GM19438 (cell line): ENCODE measurements at regions not wholly inside any gene's neighbourhood (a gene's known extent, or its start where the extent isn't known, plus 50 kb on each side); places are given as distances from the start of the nearest gene placed in this dataset.
"Not testable (repeated sequence)": the region's sequence is repeated elsewhere in the genome, so short reads cannot be mapped to it uniquely, and the experiment has no call there.

Source experiments
- ATAC-seq: cut with Tn5 transposase; IDR thresholded peaks from one replicate; pipeline ENCODE4 v1.9.1; 2021; ENCODE audit warnings: low read depth; ENCODE audit not compliant: unreplicated experiment

DNA sequence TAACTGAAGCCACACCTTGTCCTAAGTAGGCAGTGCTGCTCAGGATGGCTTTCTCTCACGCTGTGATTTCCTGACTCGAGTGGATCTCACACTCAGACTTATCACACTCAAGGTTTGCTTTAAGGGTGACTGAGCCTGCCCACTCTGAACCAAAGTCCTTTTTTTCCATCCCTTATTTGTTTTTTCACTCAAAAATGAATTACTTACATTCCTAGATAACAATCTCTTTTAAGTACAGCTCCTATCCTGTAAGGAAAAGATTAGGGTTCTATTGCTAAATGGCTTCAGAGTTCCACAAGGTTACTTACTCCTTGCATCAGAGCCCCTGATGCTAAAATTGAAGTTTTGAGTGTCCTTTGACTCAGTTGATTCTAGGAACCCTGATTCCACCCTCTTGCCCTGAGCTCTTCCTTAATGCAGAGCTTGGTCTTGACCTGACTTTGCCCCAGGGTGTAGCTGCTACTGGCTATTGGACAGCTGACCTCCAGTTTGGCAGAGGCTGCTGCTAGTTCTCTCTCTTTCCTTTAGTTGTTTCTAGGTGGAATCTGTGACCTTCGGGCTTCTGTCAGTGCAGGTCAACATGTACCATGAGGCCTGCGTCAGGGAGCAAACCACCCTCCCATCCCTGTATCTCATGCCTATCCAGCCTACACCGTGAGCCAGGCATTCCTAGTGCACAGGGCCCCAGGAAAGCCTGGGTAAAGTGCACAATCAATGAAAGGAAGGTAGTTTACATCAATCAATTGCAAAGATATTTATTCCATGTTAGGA is 80.1 kb upstream of the CD55 start:
- ATAC-seq, result no peak

DNA sequence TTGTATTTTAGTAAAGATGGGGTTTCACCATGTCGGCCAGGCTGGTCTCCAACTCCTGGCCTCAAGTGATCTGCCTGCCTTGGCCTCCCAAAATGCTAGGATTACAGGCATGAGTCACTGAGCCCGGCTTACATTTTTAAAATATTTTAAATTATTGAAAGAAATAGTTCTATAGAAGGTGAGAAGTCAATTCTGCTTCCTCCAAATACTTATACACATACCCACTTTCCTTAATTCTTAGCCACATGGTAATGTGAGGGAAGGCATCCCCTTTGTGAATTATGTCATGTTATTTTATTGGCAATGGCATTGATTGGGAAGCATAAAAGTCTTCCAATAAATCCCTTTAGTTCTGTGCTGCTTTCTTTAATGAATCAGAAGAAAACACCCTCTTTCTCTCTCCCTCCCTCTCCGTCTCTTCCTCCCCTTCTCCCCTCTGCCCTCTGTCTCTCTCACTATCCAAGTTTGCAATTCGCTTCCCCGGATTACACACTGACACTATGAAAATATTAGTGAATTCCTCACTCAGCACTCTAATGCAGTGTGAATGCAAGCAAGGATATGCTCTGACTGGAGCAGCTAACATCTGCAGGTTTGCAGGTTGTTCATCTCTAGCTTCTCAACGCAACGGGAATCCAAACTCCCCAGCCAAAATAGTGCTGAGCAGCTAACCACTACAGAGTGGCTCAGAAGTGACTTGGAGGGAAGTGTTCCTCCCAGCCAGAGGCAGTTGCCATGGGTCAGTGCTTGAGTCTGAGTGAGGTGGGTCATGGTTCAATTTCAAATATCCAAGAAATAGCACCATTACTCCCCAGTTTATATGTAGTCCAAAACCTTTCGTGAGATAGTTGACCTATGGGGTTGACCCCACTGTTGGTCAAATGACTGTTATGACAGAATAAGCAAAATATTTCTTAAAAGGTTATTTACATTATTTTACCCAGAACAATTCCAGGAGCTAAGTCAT is 77.8 kb upstream of the CD55 start:
- no peak for ATAC-seq

DNA sequence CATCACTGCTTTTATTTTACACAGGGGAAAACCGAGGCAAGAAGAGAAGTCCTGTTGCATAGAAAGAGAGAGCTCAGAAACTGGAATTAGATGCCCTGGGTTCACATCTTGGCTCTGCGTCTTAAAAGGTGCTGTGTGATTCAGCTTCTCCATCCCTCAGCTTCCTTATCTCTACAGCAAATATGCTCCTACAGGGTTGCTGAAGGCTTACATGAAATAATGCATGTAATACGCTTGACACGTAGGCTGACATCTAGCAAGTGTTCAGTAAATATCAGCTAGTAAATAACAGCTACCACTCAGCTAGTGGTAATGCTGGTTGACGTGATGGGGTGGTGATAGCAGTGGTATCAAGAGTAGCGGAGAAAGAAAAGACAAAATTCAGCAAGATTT is 77.1 kb upstream of the CD55 start:
- ATAC-seq, result no peak

- ATAC-seq, result no peak
Observed at GRCh38 chr1:207245124-207245523, 76.4 kb upstream of the CD55 start.

DNA sequence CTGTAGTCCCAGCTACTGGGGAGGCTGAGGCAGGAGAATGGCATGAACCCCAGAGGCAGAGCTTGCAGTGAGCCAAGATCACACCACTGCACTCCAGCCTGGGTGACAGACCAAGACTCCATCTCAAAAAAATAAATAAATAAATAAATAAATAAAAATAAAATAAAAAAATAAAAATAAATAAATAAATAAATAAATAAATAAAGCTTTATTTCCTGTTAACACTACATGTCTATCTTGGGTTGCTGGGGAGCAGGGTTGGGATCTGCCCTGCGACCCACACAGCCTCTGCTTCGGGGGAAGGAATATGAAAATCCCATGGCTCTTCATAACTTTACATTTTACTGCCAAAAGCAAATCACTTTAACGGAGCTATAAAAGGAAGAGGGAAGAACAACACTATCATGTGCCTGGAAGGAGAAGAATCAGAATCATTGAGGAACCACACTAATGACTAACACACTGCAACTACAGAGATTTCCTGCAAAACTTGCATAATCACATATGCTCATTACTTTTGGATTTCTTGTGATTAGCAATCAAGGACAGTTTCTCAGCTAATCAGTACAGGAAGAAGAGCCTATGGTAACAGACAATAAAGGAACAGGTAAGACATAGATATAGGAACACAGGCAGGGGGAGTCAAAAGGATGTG is 72.8 kb upstream of the CD55 start:
- no peak for ATAC-seq

- no peak for ATAC-seq
Observed at GRCh38 chr1:207250431-207250830, 71.0 kb upstream of the CD55 start.

GRCh38 chr1:207251066-207251465 is 70.4 kb upstream of the CD55 start:
- no peak for ATAC-seq

- no peak for ATAC-seq
Observed at GRCh38 chr1:207256869-207257268, 64.6 kb upstream of the CD55 start.

DNA sequence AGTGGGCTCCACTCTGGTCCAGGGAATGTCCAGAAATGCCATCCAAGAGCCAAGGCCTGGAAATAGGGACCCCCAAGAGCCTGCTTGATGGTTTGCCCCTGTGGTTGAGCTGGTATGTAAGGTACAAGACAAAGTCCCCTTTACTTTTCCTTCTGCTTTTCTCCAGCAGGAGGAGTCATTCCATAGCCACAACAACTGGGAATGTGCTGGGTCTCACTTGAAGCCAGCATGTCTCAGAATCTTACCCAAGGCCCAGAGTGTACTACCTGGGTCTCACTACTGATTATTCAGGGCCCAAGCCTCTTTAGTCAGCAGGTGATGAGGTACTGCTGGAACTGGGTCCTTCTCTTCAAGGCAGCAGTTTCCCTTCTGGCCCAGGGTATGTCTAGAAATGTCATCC is 62.1 kb upstream of the CD55 start:
- no peak for ATAC-seq

DNA sequence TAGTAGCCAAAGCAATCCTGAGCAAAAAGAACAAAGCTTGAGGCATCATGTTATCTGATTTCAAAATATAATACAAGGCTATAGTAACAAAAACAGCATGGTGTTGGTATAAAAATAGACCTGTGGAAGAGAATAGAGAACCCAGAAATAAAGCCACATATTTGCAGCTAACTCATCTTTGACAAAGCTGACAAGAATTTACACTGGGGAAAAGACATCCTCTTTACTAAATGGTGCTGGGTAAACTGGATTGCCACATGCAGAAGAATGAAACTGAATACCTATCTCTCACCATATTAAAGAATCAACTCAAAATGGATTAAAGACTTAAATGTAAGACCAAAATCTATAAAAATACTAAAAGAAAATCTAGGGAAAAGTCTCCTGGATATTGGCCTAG is 59.5 kb upstream of the CD55 start:
- ATAC-seq, result no peak

- ATAC-seq, result not testable (repeated sequence)
Observed at GRCh38 chr1:207262891-207263290, 58.6 kb upstream of the CD55 start.

DNA sequence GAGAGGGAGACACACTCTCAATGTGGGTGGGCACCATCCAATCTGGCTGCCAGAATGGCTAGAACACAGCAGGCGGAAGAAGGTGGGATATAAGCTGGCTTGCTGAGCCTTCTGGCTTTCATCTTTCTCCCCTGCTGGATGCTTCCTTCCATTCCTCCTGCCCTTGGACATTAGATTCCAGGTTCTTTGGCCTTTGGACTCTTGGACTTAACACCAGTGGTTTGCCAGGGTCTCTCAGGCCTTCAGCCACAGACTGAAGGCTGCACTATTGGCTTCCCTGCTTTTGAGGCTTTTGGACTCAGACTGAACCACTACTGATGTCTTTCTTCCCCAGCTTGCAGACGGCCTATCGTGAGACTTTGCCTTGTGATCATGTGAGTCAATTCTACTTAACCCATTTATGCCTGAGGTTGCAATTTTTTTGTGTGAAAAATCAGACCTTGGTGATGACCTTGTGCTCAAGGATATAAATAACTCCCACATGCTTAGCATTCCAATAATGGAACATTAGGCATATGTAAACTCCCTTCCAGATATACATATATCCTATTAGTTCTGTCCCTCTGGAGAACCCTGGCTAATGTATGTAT is 56.7 kb upstream of the CD55 start:
- no peak for ATAC-seq

GRCh38 chr1:207268337-207268736 is 53.1 kb upstream of the CD55 start:
- ATAC-seq, result no peak

DNA sequence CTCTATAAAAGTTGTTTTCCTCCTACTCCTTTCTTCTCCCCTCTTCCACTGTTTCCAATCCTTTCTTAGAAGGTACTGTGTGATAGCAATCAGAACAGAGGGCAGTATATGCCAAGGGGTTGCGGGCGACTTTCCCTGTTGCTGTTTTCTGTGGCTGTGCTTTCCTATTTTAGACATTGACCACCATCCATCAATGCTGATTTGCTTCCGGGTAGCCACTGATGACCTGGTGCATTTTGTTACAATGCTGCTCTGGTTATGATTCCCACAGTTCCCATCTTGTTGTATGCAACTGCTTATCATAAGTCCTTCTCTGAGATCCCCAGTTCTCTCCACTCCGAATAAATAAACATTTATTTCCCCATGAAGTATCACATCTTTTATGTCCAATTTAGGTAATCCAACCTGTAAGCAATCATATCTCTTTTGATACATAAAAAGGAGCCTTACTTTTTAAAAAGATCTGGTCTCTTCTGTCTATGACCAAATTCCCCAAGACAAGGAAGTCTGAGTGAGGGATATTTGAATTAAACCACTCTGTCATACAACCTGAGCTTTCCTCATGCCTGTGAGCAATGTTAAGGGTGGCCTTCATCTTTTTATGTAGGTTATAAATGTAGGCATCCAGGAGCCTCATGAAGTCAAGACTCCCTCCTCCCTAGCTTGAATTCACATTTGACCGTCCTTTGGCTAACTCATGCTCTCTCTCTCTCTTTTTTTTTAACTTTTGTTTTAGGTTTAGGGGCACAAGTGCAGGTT is 52.5 kb upstream of the CD55 start:
- no peak for ATAC-seq
